Brain microvascular endothelial cell (primary cell): ENCODE measurements at regions not wholly inside any gene's neighbourhood (a gene's known extent, or its start where the extent isn't known, plus 50 kb on each side); places are given as distances from the start of the nearest gene placed in this dataset.

Source experiments
- DNase-seq: peaks from one replicate; pipeline ENCODE4 v3.0.0-alpha.2; 2020
- H3K27ac ChIP-seq: fragments of 250-450 bp; sonication (Bioruptor Pico); 2 replicates; pipeline ENCODE4 v1.5.1; 2020; ENCODE audit warnings: mild to moderate bottlenecking, moderate library complexity
- H3K27me3 ChIP-seq: fragments of 250-450 bp; sonication (Bioruptor Pico); replicated peaks from 2 replicates; pipeline ENCODE4 v1.5.1; 2020; ENCODE audit warnings: mild to moderate bottlenecking
- H3K36me3 ChIP-seq: fragments of 250-450 bp; sonication (Bioruptor Pico); replicated peaks from 2 replicates; pipeline ENCODE4 v1.5.1; 2020; ENCODE audit warnings: mild to moderate bottlenecking
- H3K4me3 ChIP-seq: 2 replicates; pipeline ENCODE4 v1.5.1; 2011; ENCODE audit warnings: low read depth, mild to moderate bottlenecking, control low read depth, low read length, moderate library complexity
- in situ Hi-C: cut with HindIII; loops from 2 replicates; pipeline ENCODE4 v1.10.0; 2017; ENCODE audit warnings: low sequenced_read_pairs, low pct_ligation_motif_present
- TF ChIP-seq, protein P1 (sequence below): IDR thresholded peaks from 2 replicates; pipeline ENCODE4 v1.5.1; 2011; ENCODE audit warnings: low read depth, mild to moderate bottlenecking, moderate library complexity, low read length, control low read depth, inconsistent platforms; ENCODE audit errors: missing control alignments

DNA sequence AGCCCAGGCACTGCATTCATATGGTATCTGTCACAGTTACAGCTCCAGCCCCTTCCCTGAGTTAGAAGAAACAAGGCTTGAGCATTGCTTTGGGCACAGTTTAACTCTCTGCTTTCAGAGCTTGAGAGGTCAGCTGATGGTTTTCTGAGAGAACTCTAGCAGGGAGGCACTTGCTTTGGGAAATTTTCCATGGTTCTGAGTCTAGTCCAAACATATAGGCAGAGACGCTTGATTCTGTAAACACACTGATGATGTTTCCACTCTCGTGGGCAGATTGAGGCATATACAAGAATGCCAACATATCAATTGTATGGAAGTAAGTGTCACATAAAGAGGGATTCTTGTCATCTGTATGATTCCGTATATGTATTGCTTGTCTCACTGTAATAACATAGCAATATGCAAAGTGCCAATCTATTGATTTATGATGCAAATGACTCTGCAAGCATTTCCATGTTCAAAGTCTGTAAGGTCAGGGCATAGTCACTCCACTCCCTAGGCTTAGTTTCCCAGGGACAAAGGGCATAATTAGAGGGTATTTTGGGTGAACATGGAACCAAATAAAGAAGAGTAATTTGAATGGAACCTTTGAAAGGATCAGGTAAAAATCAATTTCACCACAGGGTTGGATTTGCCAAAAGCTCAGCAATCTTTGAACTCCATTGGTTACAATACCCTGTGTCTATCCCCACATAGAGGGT is 239.0 kb downstream of the INHBA start:
- Histone ChIP-seq H3K27ac (no peak overlapping the region), H3K4me3 (no peak overlapping the region), H3K27me3 (no peaks in the 10 kb centered on the region), H3K36me3 (no peaks in the 10 kb centered on the region)
- no peak for DNase-seq
- in situ Hi-C loops, result no loop called here
- TF ChIP-seq, protein P1, sequence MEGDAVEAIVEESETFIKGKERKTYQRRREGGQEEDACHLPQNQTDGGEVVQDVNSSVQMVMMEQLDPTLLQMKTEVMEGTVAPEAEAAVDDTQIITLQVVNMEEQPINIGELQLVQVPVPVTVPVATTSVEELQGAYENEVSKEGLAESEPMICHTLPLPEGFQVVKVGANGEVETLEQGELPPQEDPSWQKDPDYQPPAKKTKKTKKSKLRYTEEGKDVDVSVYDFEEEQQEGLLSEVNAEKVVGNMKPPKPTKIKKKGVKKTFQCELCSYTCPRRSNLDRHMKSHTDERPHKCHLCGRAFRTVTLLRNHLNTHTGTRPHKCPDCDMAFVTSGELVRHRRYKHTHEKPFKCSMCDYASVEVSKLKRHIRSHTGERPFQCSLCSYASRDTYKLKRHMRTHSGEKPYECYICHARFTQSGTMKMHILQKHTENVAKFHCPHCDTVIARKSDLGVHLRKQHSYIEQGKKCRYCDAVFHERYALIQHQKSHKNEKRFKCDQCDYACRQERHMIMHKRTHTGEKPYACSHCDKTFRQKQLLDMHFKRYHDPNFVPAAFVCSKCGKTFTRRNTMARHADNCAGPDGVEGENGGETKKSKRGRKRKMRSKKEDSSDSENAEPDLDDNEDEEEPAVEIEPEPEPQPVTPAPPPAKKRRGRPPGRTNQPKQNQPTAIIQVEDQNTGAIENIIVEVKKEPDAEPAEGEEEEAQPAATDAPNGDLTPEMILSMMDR, result no peak

DNA sequence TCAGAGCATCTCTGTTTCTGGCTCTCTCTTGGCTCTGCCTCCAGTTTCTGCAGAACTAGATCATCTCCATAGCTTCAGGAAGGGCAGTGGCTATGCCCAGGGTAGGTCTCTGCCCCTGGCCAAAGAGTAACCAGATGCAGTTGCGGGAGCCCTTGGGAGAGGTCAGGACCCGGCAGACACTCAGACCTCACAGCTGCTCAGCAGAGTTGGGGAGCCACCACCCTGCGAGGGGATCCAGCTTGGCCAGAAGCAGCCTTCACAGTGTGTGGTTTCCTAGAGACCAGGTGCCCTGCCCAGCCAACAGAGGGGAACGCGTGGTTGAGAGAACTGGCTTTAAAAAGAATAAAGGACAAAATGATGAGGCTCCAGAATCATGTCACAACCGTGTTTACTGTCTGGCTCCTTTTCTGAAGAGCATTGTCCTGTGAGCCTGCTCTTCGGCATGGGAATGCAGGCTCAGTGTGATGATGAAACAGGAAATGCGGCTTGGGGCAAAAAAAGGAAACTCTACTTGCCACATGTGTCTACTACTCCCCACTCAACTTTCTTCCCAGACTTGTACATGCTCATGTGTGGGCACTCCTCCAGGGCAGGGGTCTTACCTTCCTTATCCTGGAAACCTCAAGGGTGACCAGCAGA is 243.1 kb downstream of the INHBA start:
- Histone ChIP-seq H3K4me3 (no peak overlapping the region), H3K27me3 (no peaks in the 10 kb centered on the region), H3K36me3 (no peaks in the 10 kb centered on the region), H3K27ac (no peak overlapping the region)
- TF ChIP-seq, protein P1, result no peak
- no peak for DNase-seq
- in situ Hi-C loops, result no loop called here

DNA sequence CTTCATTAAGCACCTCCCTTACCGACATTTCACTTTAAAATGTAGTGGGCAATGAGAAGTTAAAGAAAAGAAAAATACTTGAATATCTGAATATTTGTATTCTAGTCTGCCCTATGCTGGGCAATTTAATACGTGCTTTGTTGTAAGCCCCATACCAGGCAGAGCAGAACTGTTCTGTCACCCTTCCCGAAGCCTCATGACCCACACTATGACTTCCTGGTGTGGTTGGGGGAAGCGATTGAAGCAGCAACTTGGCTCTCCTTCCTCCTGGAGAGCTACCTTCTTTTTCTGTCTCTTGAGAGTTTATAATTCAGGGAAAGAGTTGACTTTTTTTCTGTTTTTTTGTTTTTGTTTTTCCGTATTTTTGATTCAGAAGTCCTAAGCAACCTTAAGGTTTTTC is 243.7 kb downstream of the INHBA start:
- no peak for DNase-seq
- H3K36me3 ChIP-seq, result no peaks in the 10 kb centered on the region
- TF ChIP-seq, protein P1, result no peak
- no peaks in the 10 kb centered on the region for H3K27me3 ChIP-seq
- no peak overlapping the region for H3K27ac ChIP-seq
- H3K4me3 ChIP-seq, result no peak overlapping the region
- in situ Hi-C loops, result no loop called here

GRCh38 chr7:41457832-41458437 is 245.0 kb downstream of the INHBA start:
- DNase-seq, result no peak
- H3K36me3 ChIP-seq, result no peaks in the 10 kb centered on the region
- H3K4me3 ChIP-seq, result no peak overlapping the region
- in situ Hi-C loops, result no loop called here
- TF ChIP-seq, protein P1, result no peak
- H3K27me3 ChIP-seq, result no peaks in the 10 kb centered on the region
- no peak overlapping the region for H3K27ac ChIP-seq

- DNase-seq, result no peak
- H3K4me3 ChIP-seq, result no peak overlapping the region
- no peak overlapping the region for H3K27ac ChIP-seq
- no peaks in the 10 kb centered on the region for H3K36me3 ChIP-seq
- no peaks in the 10 kb centered on the region for H3K27me3 ChIP-seq
- in situ Hi-C loops, result no loop called here
- TF ChIP-seq, protein P1, result no peak
Observed at GRCh38 chr7:41451826-41452225, 251.1 kb downstream of the INHBA start.
